ENCODE measurements at regions not wholly inside any gene's neighbourhood (a gene's known extent, or its start where the extent isn't known, plus 50 kb on each side); places are given as distances from the start of the nearest gene placed in this dataset.

GRCh38 chr9:23243523-23243922, 582.5 kb downstream of the ELAVL2 start:
- no CpG with 5 or more reads among the region's 1 CpG for WGBS, 2 experiments (ENCODE audit: extremely low coverage in 2 of 2, insufficient read length in 1 of 2)
- intact Hi-C loops (cut with micrococcal nuclease) (no loop called here), in situ Hi-C loops (cut with MboI; ENCODE audit: low sequenced_read_pairs) (no loop called here), dilution Hi-C loops (cut with HindIII; ENCODE audit: low sequenced_read_pairs, unreplicated experiment) (no loop called here)
- H2BK15ac ChIP-seq (ENCODE audit: low read depth, low read length) = no peak overlapping the region
- no peaks in the 10 kb centered on the region for H4K20me1 ChIP-seq (ENCODE audit: insufficient read depth, low read length)
- H3K36me3 ChIP-seq (ENCODE audit: control insufficient read depth, insufficient read depth, low read length) = no peaks in the 10 kb centered on the region
- no peak overlapping the region for H3K9ac ChIP-seq (ENCODE audit: low read depth, low read length)
- no peak overlapping the region for H4K8ac ChIP-seq (ENCODE audit: low read depth in 2 of 2, low read length in 2 of 2)
- H2BK120ac ChIP-seq (ENCODE audit: low read depth, low read length) = no peak overlapping the region
- peaks cover 4% of the 10 kb centered on the region; the same call in 1 of the 2 replicates for H3K9me3 ChIP-seq (ENCODE audit: control insufficient read depth, insufficient read depth, low read length)
- DNase-seq = no peak
- no peak overlapping the region for H3K18ac ChIP-seq (ENCODE audit: low read depth, low read length)
- H3K56ac ChIP-seq (ENCODE audit: extremely low read depth, insufficient read depth, low read length) = no peak overlapping the region
- no peaks in the 10 kb centered on the region for H3K27me3 ChIP-seq (ENCODE audit: control insufficient read depth, insufficient read depth, low read length)
- H3K4me1 ChIP-seq (ENCODE audit: control insufficient read depth, insufficient read depth, low read length) = no peaks in the 10 kb centered on the region
- no peak overlapping the region for H3K4me3 ChIP-seq (ENCODE audit: insufficient read depth, low read depth, low read length)
- no peak overlapping the region for H3K4ac ChIP-seq (ENCODE audit: low read depth, low read length)
- H2BK5ac ChIP-seq (ENCODE audit: low read depth, low read length, poor library complexity, severe bottlenecking) = no peak overlapping the region
- TF ChIP-seq ELK1 (IDR thresholded peaks at IDR 0.05; ENCODE audit: borderline replicate concordance, low read depth, low read length) (no peak), BHLHE40 (IDR thresholded peaks at IDR 0.05; ENCODE audit: low read depth, low read length) (no peak), RFX5 (IDR thresholded peaks at IDR 0.05; ENCODE audit: low read depth, low read length) (no peak), NFE2L2 (IDR thresholded peaks at IDR 0.05; ENCODE audit: low read depth, low read length) (no peak), RCOR1 (IDR thresholded peaks at IDR 0.05; ENCODE audit: insufficient replicate concordance, low read length) (no peak)
- no peak overlapping the region for H2BK20ac ChIP-seq (ENCODE audit: low read depth, low read length)
- H4K91ac ChIP-seq (ENCODE audit: insufficient read depth, low read depth, low read length) = no peak overlapping the region
- H4K5ac ChIP-seq (ENCODE audit: low read depth, low read length) = no peak overlapping the region
- no peak overlapping the region for H2AK5ac ChIP-seq (ENCODE audit: low read depth, low read length)
- CTCF ChIA-PET = no interaction called here
- no peak overlapping the region for H3K14ac ChIP-seq (replicated peaks; ENCODE audit: low read depth, low read length)
- BruUV-seq (replicated peaks) = no TSS peak
- no peaks in the 10 kb centered on the region for H3K9me1 ChIP-seq (ENCODE audit: insufficient read depth, low read length)
- no peak overlapping the region for H2AFZ ChIP-seq (replicated peaks; ENCODE audit: low read length, poor library complexity)
- ATAC-seq (ENCODE audit: low read depth) = no peak
- POLR2A ChIA-PET (ENCODE audit: unreplicated experiment) = no interaction called here
- no peak overlapping the region for H3K23ac ChIP-seq (ENCODE audit: low read depth, low read length)
- H3K79me1 ChIP-seq (ENCODE audit: low read depth in 1 of 2, low read length in 2 of 2) = no peaks in the 10 kb centered on the region
- H3K4me2 ChIP-seq (ENCODE audit: low read depth, low read length) = no peak overlapping the region
- no peak overlapping the region for H2AK9ac ChIP-seq (replicated peaks; ENCODE audit: low read depth, low read length, poor library complexity)
- no peak overlapping the region for H3K27ac ChIP-seq (ENCODE audit: insufficient read depth, low read length)

Data from IMR-90 (cell line).